H9 (cell line): ENCODE measurements at regions not wholly inside any gene's neighbourhood (a gene's known extent, or its start where the extent isn't known, plus 50 kb on each side); places are given as distances from the start of the nearest gene placed in this dataset.

Experiments
- DNase-seq: peaks from one replicate; pipeline ENCODE4 v3.0.0-alpha.2; 2017
- H2AFZ ChIP-seq: one replicate; pipeline ENCODE4 v1.6.1; 2013; ENCODE audit warnings: mild to moderate bottlenecking, low read length, control low read depth, moderate library complexity
- H2AK5ac ChIP-seq: 2 replicates; pipeline ENCODE4 v1.6.1; 2013; ENCODE audit warnings: low read length, control low read depth, mixed read lengths; ENCODE audit not compliant: insufficient read length
- H2BK120ac ChIP-seq: one replicate; pipeline ENCODE4 v1.6.1; 2013; ENCODE audit warnings: low read depth, mild to moderate bottlenecking, low read length, control low read depth, inconsistent platforms; ENCODE audit not compliant: poor library complexity, severe bottlenecking
- H2BK12ac ChIP-seq: 2 replicates; pipeline ENCODE4 v1.6.1; 2013; ENCODE audit warnings: low read length, control low read depth, mixed read lengths, low read depth; ENCODE audit not compliant: insufficient read length
- H2BK15ac ChIP-seq: 2 replicates; pipeline ENCODE4 v1.6.1; 2013; ENCODE audit warnings: low read depth, low read length, control low read depth
- H2BK20ac ChIP-seq: one replicate; pipeline ENCODE4 v1.6.1; 2013; ENCODE audit warnings: low read depth, mild to moderate bottlenecking, low read length, control low read depth, inconsistent platforms; ENCODE audit not compliant: poor library complexity, severe bottlenecking
- H2BK5ac ChIP-seq: 2 replicates; pipeline ENCODE4 v1.6.1; 2013; ENCODE audit warnings: low read length, control low read depth, mixed read lengths; ENCODE audit not compliant: insufficient read length
- H3K14ac ChIP-seq: 2 replicates; pipeline ENCODE4 v1.6.1; 2013; ENCODE audit warnings: low read length, control low read depth; ENCODE audit not compliant: insufficient read depth
- H3K18ac ChIP-seq: 2 replicates; pipeline ENCODE4 v1.6.1; 2013; ENCODE audit warnings: low read depth, mild to moderate bottlenecking, mixed read lengths, low read length, control low read depth; ENCODE audit not compliant: insufficient read length
- H3K23ac ChIP-seq: 2 replicates; pipeline ENCODE4 v1.6.1; 2013; ENCODE audit warnings: low read length, control low read depth, mixed read lengths, low read depth; ENCODE audit not compliant: insufficient read length
- H3K23me2 ChIP-seq: 2 replicates; pipeline ENCODE4 v1.6.1; 2013; ENCODE audit warnings: low read depth, mild to moderate bottlenecking, mixed read lengths, low read length, control low read depth; ENCODE audit not compliant: insufficient read length, poor library complexity, severe bottlenecking
- H3K27ac ChIP-seq: 2 replicates; pipeline ENCODE4 v1.5.1; 2013; ENCODE audit warnings: low read length, control low read depth, mixed read lengths, low read depth; ENCODE audit not compliant: insufficient read length
- H3K27me3 ChIP-seq: 2 replicates; pipeline ENCODE4 v1.6.1; 2013; ENCODE audit warnings: low read length, control low read depth, inconsistent platforms; ENCODE audit not compliant: insufficient read depth
- H3K4ac ChIP-seq: 2 replicates; pipeline ENCODE4 v1.6.1; 2013; ENCODE audit warnings: low read depth, mild to moderate bottlenecking, control low read depth, inconsistent platforms, low read length, moderate library complexity
- H3K4me1 ChIP-seq: 2 replicates; pipeline ENCODE4 v1.6.1; 2013; ENCODE audit warnings: low read length, control low read depth, inconsistent platforms; ENCODE audit not compliant: insufficient read depth
- H3K4me2 ChIP-seq: 2 replicates; pipeline ENCODE4 v1.6.1; 2013; ENCODE audit warnings: low read length, control low read depth, mixed read lengths; ENCODE audit not compliant: insufficient read length, insufficient read depth
- H3K56ac ChIP-seq: 2 replicates; pipeline ENCODE4 v1.6.1; 2013; ENCODE audit warnings: low read depth, mild to moderate bottlenecking, mixed read lengths, low read length, control low read depth; ENCODE audit not compliant: insufficient read length
- H3K79me1 ChIP-seq: 2 replicates; pipeline ENCODE4 v1.6.1; 2013; ENCODE audit warnings: low read depth, mild to moderate bottlenecking, moderate library complexity, low read length, control low read depth, inconsistent platforms; ENCODE audit not compliant: insufficient read depth, poor library complexity, severe bottlenecking
- H3K79me2 ChIP-seq: 2 replicates; pipeline ENCODE4 v1.6.1; 2013; ENCODE audit warnings: low read length, control low read depth, inconsistent platforms; ENCODE audit not compliant: insufficient read depth
- H3K9ac ChIP-seq: 2 replicates; pipeline ENCODE4 v1.6.1; 2013; ENCODE audit warnings: low read length, control low read depth, mixed read lengths; ENCODE audit not compliant: insufficient read length; ENCODE audit errors: extremely low read depth
- H3K9me3 ChIP-seq: one replicate; pipeline ENCODE4 v1.6.1; 2013; ENCODE audit warnings: low read depth, low read length, inconsistent platforms; ENCODE audit not compliant: control insufficient read depth
- H3T11ph ChIP-seq: one replicate; pipeline ENCODE4 v1.6.1; 2013; ENCODE audit warnings: mild to moderate bottlenecking, low read length, control low read depth, inconsistent platforms
- H4K20me1 ChIP-seq: one replicate; pipeline ENCODE4 v1.6.1; 2013; ENCODE audit not compliant: control insufficient read depth, insufficient read length, insufficient read depth
- H4K5ac ChIP-seq: 2 replicates; pipeline ENCODE4 v1.6.1; 2013; ENCODE audit warnings: low read depth, mild to moderate bottlenecking, mixed read lengths, low read length, control low read depth; ENCODE audit not compliant: insufficient read length
- H4K8ac ChIP-seq: replicated peaks from 2 replicates; pipeline ENCODE4 v1.6.1; 2013; ENCODE audit warnings: low read length, control low read depth, mixed read lengths, low read depth; ENCODE audit not compliant: insufficient read length
- H4K91ac ChIP-seq: 2 replicates; pipeline ENCODE4 v1.6.1; 2013; ENCODE audit warnings: low read depth, mild to moderate bottlenecking, moderate library complexity, mixed read lengths, low read length, control low read depth; ENCODE audit not compliant: insufficient read length
- H3K27ac Mint-ChIP-seq, 3 experiments: 2 replicates in 2 of 3; 3 replicates in 1 of 3; pipeline ENCODE4 v1.8.0; 2020 to 2021; ENCODE audit warnings: mixed read lengths in 3 of 3, mild to moderate bottlenecking in 1 of 3, moderate library complexity in 1 of 3
- H3K27me3 Mint-ChIP-seq: 2 replicates; pipeline ENCODE4 v1.8.0; 2021; ENCODE audit warnings: low read depth, mild to moderate bottlenecking, moderate library complexity, mixed read lengths
- H3K36me3 Mint-ChIP-seq, 3 experiments: 2 replicates in 2 of 3; 3 replicates in 1 of 3; pipeline ENCODE4 v1.8.0; 2020 to 2021; ENCODE audit warnings: low read depth in 3 of 3, mixed read lengths in 3 of 3; ENCODE audit not compliant: insufficient read depth in 1 of 3
- H3K4me1 Mint-ChIP-seq, 2 experiments: 2 replicates each; pipeline ENCODE4 v1.8.0; 2020; ENCODE audit warnings: mixed read lengths in 2 of 2
- H3K4me3 Mint-ChIP-seq, 2 experiments: 2 replicates in 1 of 2; 3 replicates in 1 of 2; pipeline ENCODE4 v1.8.0; 2020 to 2021; ENCODE audit warnings: mild to moderate bottlenecking in 2 of 2, mixed read lengths in 2 of 2, moderate library complexity in 1 of 2
- H3K9me3 Mint-ChIP-seq, 2 experiments: 2 replicates in 1 of 2; 3 replicates in 1 of 2; pipeline ENCODE4 v1.8.0; 2020; ENCODE audit warnings: mild to moderate bottlenecking in 2 of 2, mixed read lengths in 2 of 2, moderate library complexity in 1 of 2
- WGBS: extraction: QIAGEN DNeasy Blood & Tissue Kit; methylation state at CpG from one replicate; pipeline ENCODE4 v1.1.7; 2013; ENCODE audit warnings: missing lambda C conversion rate, low lambda C conversion rate, mixed read lengths; ENCODE audit not compliant: insufficient read length; ENCODE audit errors: extremely low coverage; 5-methylcytosine and 5-hydroxymethylcytosine counted together
- TF ChIP-seq, protein P1 (sequence below): fragments of 200-600 bp; sonication (generic); conservative IDR thresholded peaks from 3 replicates; pipeline ENCODE4 v1.8.0; 2021; ENCODE audit warnings: antibody characterized with exemption, mild to moderate bottlenecking

DNA sequence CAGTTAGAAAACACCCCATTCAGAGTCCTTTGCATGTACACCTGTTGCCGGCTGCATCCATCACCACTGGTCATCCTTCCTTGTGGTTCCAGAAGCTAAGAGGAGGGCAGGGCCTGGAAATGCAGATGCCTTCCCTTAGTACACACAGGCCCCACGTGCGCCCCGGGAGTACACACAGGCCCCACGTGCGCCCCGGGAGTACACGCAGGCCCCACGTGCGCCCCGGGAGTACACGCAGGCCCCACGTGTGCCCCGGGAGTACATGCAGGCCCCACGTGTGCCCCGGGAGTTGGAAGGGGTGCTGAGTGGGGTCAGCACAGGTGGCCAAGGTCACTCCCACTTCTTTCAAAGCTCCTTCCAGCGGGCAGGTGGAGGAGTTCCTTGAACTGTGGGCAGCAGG is 1141.9 kb downstream of the BRD1 start:
- Histone ChIP-seq H3K14ac (no peak overlapping the region; the same call in 1 of the 2 replicates), H3T11ph (no peak overlapping the region), H3K27ac (no peak overlapping the region), H3K79me1 (no peaks in the 10 kb centered on the region), H4K20me1 (no peaks in the 10 kb centered on the region), H3K23ac (no peak overlapping the region), H2BK12ac (no peak overlapping the region), H4K8ac (no peak overlapping the region), H3K27me3 (no peaks in the 10 kb centered on the region), H3K4me1 (no peaks in the 10 kb centered on the region), H3K9ac (no peak overlapping the region), H3K4ac (no peak overlapping the region), H4K91ac (no peak overlapping the region), H3K79me2 (no peaks in the 10 kb centered on the region), H4K5ac (no peak overlapping the region), H2BK20ac (no peak overlapping the region), H3K9me3 (no peaks in the 10 kb centered on the region), H2AFZ (no peak overlapping the region), H3K56ac (no peak overlapping the region), H2BK15ac (no peak overlapping the region), H2BK120ac (no peak overlapping the region), H3K18ac (no peak overlapping the region), H2AK5ac (no peak overlapping the region), H3K4me2 (no peak overlapping the region), H3K23me2 (no peaks in the 10 kb centered on the region), H2BK5ac (no peak overlapping the region)
- DNase-seq: no peak
- Mint-ChIP-seq H3K27me3 (no peaks in the 10 kb centered on the region; the same call in 1 of the 2 replicates), H3K4me3 (no peak overlapping the region), H3K36me3 (peaks cover 0 to 6% (median 0%) of the 10 kb centered on the region in 3 experiments; a peak in 5 of 7 replicates), H3K27ac (no peak overlapping the region), H3K4me1 (peaks cover 26 to 30% of the 10 kb centered on the region in 2 experiments), H3K9me3 (peaks cover 1 to 7% of the 10 kb centered on the region in 2 experiments; a peak in 3 of 5 replicates)
- TF ChIP-seq, protein P1, sequence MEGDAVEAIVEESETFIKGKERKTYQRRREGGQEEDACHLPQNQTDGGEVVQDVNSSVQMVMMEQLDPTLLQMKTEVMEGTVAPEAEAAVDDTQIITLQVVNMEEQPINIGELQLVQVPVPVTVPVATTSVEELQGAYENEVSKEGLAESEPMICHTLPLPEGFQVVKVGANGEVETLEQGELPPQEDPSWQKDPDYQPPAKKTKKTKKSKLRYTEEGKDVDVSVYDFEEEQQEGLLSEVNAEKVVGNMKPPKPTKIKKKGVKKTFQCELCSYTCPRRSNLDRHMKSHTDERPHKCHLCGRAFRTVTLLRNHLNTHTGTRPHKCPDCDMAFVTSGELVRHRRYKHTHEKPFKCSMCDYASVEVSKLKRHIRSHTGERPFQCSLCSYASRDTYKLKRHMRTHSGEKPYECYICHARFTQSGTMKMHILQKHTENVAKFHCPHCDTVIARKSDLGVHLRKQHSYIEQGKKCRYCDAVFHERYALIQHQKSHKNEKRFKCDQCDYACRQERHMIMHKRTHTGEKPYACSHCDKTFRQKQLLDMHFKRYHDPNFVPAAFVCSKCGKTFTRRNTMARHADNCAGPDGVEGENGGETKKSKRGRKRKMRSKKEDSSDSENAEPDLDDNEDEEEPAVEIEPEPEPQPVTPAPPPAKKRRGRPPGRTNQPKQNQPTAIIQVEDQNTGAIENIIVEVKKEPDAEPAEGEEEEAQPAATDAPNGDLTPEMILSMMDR: no peak
- no CpG with 5 or more reads among the region's 17 CpGs for WGBS
